HG03520 (cell line): ENCODE measurements at regions not wholly inside any gene's neighbourhood (a gene's known extent, or its start where the extent isn't known, plus 50 kb on each side); places are given as distances from the start of the nearest gene placed in this dataset.

Experiments used
- ATAC-seq: cut with Tn5 transposase; IDR thresholded peaks from one replicate; pipeline ENCODE4 v1.9.1; 2021; ENCODE audit warnings: mild to moderate bottlenecking, moderate library complexity; ENCODE audit not compliant: unreplicated experiment

DNA sequence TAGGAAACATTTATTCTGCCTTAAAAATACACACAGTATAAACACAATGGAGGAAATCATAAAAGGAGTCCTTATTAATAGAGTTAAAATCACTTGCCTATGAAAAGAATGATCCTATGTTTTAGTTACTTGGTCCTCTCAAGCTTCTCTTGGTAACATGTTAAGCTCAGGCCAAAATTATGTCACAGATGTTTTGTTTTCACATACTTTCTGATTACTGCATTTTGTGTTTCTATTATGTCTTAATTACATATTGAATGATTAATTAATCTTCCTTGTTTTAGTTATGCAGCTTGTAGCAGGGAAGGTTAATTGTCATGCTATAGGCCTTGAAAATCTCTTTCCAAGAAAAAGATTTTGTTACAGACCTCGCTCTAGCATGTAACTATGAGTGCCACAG is 406.0 kb downstream of the PLA2G4A start:
- no peak for ATAC-seq

DNA sequence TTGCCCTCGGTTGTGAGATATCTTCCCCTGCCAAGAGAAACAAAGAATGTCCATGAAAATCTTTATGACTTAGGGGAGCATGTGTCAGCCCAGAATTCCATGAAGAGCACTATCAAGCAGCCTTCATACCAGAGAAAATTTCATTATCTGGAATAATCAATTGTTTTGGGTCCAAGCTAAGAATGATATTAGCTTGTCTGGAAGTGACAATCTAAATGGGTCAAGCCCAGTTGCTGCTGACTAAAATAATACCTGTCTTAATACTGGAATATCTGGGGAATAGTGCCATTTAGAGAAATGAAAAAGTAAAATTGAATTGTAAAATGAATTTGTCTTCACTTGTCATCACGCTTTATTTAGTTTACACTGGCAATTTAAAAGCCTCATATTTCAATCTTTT is 407.4 kb downstream of the PLA2G4A start:
- no peak for ATAC-seq

DNA sequence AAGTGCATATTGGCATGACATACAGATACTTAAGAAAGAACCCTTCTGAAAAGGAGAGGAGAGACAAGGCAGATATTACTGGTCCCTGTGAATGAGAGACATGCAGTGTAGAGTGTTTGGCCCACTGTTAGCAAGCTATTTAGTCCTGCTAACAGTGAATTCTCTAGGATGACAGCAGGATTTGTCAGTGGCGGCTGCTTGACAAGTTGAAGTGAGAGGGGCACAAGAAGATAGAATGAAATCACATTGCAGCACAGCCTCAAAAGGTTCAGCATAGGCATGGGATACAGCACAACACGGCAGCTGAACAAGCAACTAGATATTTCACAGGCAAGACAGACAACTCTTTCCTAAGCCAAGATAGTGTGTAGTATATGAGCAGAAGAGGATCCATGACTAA is 407.9 kb downstream of the PLA2G4A start:
- no peak for ATAC-seq

DNA sequence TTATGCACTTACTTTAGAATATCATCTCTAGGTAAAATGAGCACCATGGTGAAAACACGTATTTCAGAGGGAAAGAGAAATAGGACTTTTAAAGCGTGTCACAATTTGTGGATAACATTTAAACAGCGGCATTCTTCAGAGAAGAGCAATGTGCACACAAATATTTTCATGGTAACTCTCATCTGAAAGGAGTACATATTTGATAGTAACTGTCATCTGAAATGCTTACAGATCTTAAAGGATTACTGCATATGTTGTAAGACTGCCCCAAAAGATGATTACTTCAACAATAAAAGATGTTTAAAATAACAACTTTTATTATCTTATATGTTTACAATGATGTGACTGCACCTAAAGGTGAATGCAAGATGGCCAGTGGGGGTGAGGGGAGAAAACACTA is 408.8 kb downstream of the PLA2G4A start:
- ATAC-seq = no peak

DNA sequence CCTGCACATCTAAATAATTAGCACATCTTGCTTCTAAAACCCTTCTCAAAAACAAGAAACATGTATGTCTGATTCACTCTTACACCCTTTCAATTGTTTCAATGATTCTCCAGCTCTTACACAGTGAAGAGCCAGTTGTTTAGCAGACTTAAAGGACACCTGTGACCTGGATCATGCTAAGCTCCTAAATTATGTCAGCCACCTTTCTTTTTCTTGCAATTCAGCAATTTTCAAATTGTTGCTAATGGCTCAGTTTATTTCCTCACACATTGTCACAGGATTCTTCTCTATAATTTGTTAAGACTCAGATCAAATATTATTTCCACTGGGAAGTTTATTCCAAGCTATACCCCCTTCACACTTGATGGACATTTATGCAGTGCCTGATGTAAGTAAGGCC is 413.2 kb downstream of the PLA2G4A start:
- ATAC-seq = no peak

DNA sequence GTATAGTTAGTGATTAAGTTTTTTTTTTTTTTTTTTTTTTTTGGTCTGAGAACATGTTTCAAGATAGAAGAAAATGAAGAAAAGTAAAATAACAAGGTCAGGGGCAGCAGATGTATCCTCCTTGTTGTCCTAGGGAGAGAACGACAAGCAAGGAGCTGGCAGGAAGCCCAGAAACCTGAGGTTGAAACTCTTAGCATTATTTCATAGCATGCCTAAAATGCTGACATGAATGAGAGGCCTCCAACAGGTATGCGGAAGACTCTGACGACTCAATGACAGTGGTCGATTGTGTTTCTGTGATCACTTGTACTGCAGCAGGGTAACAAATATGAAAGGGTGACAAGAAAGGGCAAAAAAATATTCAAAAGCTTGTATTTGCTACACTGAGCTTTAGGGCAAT is 415.9 kb downstream of the PLA2G4A start:
- no peak for ATAC-seq

DNA sequence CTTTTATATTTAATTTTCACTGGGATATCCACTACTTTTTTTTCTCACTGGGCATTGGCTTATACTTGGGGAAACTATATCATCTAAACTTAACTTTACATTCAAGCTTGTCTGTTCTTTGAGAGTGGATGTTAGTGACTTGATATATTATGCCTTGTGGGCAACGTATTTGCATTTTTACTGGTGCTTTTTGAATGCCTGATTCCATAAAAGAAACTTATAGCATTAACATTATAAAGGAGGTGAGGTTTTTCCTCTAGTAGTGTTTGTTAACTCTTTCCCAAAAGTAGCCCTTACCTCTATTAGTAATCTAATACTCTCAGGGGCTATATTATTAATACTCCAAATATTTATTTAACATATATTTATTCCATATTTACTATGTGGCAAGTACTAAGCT is 416.5 kb downstream of the PLA2G4A start:
- ATAC-seq = no peak

DNA sequence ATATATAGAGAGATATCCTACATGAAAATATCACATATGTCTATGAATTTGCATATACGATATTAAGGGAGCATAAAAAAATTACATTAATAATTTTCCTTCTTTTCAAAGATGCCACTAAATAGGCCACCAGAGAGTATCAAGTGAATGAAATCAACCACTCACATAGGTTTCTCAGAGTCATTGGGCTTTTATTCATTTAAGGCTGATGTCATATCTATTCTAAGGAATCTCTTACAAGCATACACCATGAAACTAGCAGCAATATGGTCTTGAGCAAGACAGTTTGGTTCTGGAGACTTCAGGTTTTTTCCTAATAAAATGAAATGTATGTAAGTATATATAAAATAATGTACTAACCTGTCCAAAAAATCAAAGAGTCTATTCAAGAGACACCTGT is 420.4 kb downstream of the PLA2G4A start:
- no peak for ATAC-seq

DNA sequence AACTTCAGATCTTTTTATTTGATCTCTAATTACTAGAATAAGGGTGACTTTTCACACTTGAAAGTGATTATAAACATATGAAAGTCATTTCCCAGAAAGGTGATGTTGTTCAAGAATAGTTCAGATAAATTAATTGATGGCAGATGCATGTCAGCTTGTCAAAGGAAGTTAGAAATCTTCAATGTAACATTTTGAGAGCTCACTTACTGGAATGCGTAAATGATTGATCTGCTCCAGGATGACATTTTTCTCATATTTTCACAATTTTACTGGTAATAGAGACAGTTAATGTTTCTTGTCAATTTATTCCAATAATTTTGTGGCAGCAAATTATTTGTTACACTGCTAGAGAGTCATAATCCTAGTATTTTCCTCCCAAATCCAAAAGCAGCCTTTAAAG is 424.2 kb downstream of the PLA2G4A start:
- no peak for ATAC-seq

DNA sequence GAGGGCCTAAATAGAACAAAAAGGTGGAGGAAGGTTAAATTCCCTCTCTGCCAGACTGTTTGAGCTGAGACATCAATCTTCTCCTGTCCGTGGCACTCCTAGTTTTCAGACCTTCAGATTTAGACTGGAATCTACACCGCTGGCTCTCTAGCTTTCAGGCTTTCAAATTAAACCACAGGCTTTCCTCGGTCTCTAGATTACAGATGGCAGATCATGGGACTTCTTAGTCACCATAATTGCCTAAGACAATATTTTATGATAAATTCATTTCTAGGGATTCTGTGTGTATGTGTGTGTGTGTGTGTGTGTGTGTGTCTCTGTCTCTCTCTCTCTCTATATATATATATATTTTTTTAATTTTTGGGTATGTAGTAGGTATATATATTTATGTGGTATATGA is 428.7 kb downstream of the PLA2G4A start:
- ATAC-seq = no peak

DNA sequence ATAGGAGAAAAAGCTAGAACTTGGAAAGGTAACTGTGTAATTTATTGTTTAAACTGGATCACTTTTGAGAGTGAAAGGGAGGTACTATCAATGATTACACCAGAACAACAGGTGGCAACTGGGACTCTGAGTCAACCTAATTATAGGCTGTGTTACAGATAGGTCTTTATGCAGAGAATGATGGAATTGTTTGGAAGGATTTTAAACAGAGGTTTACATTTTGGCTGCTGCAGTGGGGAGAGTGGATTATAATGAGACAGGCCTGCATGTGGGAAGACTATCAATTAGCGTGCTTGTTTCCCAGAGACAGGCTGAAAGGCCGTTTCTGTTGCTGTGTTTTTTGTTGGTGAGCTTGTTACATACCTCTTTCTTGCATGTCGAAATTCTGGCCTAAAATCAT is 432.9 kb downstream of the PLA2G4A start:
- ATAC-seq = no peak

DNA sequence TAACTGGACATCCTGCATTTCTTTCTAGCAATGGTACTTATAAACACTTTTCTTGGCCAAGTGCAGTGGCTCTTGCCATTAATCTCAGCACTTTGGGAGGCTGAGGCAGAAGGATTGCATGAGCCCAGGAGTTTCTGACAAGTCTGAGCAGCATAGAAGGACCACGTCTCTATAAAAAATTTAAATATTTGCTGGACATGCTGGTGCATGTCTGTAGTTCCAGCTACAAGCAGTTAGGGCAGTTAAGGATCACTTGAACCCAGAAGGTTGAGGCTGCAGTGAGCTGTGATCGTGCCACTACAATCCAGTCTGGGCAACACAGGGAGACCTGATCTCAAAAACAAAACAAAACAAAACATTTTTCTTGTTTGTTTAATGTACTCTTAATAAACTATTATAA is 434.0 kb downstream of the PLA2G4A start:
- no peak for ATAC-seq

DNA sequence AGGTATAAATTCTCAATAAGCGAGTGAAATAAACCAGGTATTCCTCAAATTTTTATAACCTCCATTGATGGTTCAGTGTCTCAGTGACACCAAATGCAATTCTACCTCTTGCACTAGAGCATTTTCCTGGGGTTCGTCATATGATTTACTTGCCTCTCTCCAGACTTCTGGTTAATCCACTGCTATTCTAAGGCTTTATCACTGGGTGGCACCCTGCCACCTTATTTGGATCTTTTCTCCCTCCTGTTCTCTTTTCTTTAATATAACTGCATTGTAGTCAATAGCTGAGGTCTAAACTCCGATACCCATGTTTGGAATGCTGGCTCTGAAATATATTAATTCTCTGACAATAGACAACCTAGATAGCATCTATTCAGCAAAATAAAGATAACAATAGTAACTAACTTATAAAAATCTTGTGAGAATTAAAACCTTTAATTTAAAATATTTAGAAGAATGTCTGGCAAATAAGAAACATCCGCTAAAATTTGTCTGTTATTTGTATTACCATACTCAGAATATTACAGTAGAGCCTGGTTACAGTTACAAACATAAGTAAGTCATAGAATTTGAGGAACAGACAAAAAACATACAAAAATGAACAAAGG is 436.4 kb downstream of the PLA2G4A start:
- peak; percentile 46 for ATAC-seq

DNA sequence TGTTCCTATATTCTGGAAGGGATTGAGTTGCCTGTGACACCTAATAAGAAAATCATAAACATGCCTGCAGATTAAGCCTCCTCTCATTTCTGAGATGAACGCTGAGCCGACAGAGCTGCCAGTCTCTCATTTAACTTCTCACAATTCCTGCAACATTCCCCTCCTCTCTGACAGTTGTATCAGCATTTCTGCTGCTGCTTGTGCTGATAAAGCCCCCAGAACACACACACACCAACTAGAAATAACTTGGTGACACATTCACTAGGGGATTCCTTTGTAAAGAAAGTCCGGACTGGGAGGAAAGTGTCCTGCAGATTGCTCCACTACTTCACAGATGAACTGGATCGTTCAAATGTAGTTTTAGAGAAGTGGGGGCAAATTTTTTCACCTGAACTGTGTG is 437.3 kb downstream of the PLA2G4A start:
- ATAC-seq = no peak

DNA sequence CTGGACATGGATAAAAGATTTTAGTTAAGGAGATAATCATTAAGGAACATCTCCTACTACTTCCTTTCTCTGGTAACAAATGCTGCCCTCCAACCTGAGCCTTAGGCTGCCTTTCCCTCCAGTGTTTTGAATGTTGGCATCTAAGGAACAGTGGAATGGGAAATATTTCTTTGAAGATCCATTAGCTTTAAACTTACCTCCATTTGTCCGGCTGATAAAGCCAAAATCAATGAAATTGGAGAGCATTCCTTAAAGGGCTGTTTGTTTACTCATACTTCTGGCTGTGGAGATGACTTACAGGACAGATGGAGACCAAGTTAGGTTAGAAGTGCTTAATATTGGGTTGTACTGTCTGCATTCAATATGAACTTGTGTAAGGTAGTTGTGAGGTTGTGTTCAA is 439.1 kb downstream of the PLA2G4A start:
- ATAC-seq = no peak

DNA sequence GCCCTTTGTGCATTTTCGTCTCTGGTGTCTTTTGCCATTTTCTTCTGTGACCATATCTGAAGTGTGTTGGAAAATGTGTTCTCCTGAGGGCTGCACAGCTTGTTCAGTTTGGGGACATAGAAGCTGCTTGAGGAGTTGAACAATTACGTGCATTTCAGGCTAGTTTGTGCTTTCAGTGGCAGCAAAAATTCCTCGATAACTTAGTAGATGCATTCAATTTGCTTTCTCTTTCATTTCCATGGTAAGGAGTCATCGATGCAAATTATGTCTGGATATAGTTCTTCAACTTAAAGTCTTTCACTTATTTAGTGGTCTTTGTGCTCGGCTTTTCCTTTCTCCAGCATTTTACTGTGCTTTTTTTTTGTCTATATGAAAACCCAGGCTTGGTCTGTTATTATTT is 441.5 kb downstream of the PLA2G4A start:
- ATAC-seq = no peak

DNA sequence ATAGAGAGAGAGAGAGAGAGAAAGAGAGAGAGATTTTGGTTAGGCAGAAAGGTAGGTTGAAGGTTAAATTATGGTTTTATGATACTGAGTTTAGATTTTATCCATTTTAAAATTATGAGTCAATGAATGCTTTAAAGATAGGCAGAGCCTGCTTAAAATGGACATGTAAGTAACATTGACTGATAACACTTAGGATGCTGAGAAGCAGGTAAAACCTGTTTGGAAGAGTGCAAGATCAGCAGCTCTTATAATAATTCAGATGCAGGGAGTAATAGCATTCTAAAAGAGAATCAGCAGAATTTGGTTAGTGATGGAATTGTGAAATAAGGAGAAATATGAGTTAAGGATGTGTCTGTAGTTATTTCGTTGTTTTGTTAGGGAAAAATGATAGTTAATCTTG is 446.6 kb downstream of the PLA2G4A start:
- no peak for ATAC-seq

DNA sequence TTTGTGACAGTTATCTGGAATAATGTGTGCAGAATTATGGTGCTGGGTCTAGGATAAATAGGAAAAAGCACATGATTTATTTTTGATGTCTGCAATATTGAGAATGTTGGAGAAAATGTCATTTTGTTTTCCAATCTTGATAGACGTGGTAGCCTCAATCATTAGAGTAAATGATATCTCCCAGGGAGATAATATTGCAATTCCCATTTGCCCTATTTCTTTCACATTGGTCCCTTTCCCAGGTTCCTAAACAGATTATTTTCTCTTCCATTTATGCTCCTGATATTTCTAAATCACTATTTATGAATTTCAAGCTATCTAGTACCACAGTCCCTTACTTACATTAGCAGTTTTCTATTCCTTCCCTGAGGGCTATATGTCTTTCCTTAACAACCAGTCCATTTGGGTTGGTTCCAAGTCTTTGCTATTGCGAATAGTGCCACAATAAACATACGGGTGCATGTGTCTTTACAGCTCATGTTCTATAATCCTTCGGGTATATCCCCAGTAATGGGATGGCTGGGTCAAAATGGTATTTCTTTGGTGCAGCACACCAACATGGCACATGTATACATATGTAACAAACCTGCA is 447.3 kb downstream of the PLA2G4A start:
- no peak for ATAC-seq

DNA sequence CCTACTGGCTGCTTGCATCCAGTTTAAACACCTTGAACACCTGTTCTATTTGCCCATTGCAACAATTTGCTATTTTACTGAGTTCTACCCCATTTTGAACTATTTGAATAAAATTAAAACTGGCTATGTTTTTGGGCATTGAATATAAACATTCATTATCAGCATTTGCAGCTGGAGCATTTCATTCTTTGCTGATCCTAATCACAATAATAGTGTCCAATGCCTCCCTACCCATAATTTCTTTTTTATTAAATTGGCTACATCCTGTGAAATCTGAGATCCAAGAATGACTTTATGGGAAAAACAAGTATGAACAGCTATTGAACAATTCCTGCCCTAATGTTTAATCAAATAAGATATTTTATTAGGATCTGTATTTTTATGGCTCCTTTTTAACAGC is 447.9 kb downstream of the PLA2G4A start:
- ATAC-seq = no peak

DNA sequence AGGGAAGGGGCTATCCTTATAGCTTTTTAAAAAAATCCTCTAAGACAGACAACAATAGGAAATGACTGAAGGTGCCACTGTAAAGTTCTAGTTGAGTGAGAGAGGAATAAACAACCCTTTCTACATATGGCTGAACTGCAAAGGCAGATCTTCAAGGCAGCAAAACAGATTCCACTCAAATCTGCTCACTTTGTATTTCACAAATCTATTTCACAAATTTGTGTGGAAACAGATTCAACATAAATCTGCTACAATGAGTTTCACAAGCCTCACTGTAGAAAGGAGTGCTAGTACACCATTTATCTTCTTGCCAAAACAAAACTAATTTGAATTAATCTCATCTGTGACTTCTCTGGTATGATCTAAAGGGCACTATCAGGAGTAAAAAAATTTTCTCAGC is 451.3 kb downstream of the PLA2G4A start:
- no peak for ATAC-seq

DNA sequence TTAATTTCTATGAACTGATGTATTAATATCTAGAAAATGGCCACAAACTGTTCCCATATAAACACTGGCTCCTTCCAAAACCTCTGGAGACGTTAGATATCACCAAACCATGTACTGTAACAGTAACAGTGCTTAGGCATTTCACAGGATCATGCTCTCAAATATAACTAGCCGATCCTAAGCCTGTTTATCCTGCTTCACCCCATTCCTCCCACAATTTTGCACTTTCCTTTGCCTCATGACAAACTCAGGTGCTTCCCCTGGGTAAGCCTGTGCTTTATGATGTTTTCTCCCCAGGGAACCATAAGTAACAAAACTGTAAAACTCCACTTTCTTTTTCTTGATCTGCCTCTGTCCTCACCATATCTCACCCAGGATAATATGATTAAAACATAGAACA is 452.3 kb downstream of the PLA2G4A start:
- ATAC-seq = no peak

DNA sequence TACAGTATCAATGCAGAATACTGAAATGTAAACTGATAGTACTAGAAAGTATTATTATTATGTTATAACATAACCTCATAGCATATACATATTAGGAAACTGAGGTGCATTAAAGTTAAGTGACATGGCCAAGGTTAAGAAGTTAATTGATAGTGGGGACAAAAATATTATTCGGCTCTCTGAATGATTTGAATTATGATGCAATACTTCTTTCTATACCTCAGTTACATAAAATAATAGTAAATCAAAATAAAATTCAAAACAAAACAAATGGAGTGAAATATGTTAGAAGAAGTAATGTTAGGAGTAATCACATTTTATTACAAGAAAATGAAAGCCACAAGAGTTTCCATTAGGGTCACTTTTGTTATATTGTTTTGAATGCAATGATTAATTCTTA is 455.2 kb downstream of the PLA2G4A start:
- no peak for ATAC-seq
